Colonic mucosa (tissue), 4 donors: ENCODE measurements at regions not wholly inside any gene's neighbourhood (a gene's known extent, or its start where the extent isn't known, plus 50 kb on each side); places are given as distances from the start of the nearest gene placed in this dataset.

ENCODE experiments used
- DNase-seq: peaks from one replicate; pipeline ENCODE4 v3.0.0-alpha.2; 2020
- H3K27ac ChIP-seq: fragments of 200-600 bp; one replicate; pipeline ENCODE4 v1.8.0; 2021
- H3K27me3 ChIP-seq: fragments of 200-600 bp; one replicate; pipeline ENCODE4 v1.8.0; 2021
- H3K36me3 ChIP-seq: fragments of 200-600 bp; one replicate; pipeline ENCODE4 v1.8.0; 2021
- H3K4me1 ChIP-seq: fragments of 200-600 bp; one replicate; pipeline ENCODE4 v1.8.0; 2021; ENCODE audit warnings: mild to moderate bottlenecking
- H3K4me3 ChIP-seq: fragments of 200-600 bp; one replicate; pipeline ENCODE4 v1.8.0; 2021
- H3K9ac ChIP-seq, 2 donors: one replicate each; pipeline ENCODE4 v1.7.0; 2013; ENCODE audit warnings: control low read depth in 2 of 2, low read depth in 2 of 2, low read length in 2 of 2
- H3K9me3 ChIP-seq: fragments of 200-600 bp; one replicate; pipeline ENCODE4 v1.8.0; 2021
- intact Hi-C: fragments of 100-400 bp; cut with DNase I; formaldehyde crosslinking; loops from one replicate; pipeline ENCODE4 v1.14.1; 2022
- TF ChIP-seq, protein P1 (sequence below): fragments of 200-600 bp; IDR thresholded peaks from one replicate; pipeline ENCODE4 v1.8.0; 2022; ENCODE audit warnings: antibody characterized with exemption, mild to moderate bottlenecking
- donor health status: healthy.
- donor health status: DM: no; HTN: no; CAD: no.
- donor health status: DM: no; HTN: no; CAD: no.

DNA sequence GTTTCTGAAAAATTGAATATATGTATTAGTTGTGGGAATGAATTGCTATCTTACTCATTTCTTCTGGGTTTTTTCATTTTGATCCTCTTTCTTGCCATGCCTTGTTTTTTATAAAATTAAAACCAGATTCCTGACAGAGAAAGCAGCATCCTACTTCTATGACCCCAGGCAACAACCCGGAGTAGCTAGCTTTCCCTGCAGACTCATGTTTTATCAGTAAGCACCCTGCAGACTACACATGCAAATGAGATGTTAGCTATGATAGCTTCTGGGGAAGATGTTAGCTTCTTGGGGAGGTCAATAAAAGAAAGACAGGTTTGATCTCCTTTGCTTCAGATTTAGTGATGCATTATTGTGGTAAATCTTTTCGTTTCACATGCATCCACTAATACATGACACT lies 1598.6 kb downstream of the SLITRK5 start:
- intact Hi-C loops: no loop called here
- Histone ChIP-seq H3K36me3 (no peaks in the 10 kb centered on the region), H3K27ac (no peak overlapping the region), H3K9me3 (no peaks in the 10 kb centered on the region), H3K4me1 (no peaks in the 10 kb centered on the region), H3K27me3 (no peaks in the 10 kb centered on the region), H3K9ac (no peak overlapping the region), H3K4me3 (no peak overlapping the region)
- TF ChIP-seq, protein P1, sequence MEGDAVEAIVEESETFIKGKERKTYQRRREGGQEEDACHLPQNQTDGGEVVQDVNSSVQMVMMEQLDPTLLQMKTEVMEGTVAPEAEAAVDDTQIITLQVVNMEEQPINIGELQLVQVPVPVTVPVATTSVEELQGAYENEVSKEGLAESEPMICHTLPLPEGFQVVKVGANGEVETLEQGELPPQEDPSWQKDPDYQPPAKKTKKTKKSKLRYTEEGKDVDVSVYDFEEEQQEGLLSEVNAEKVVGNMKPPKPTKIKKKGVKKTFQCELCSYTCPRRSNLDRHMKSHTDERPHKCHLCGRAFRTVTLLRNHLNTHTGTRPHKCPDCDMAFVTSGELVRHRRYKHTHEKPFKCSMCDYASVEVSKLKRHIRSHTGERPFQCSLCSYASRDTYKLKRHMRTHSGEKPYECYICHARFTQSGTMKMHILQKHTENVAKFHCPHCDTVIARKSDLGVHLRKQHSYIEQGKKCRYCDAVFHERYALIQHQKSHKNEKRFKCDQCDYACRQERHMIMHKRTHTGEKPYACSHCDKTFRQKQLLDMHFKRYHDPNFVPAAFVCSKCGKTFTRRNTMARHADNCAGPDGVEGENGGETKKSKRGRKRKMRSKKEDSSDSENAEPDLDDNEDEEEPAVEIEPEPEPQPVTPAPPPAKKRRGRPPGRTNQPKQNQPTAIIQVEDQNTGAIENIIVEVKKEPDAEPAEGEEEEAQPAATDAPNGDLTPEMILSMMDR: no peak
- no peak for DNase-seq

DNA sequence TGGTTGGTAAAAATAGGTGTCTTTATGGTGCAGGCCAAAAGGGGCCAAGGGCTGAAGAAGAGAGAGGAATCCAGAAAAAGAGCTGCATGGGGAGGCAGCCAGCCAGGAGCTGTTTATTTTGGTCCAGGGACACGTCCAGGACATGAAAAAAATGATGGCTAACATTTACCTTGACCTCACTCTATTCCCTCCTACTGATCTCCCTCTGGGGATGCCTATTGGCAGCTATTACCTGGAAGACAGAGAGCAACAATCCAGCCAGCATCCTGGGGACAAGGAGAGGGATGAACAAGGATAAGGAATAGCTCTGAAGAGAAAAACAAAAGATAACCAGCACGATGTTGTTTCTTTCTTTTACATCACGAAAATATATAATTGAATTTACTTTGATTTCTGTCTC lies 1599.6 kb downstream of the SLITRK5 start:
- no peak overlapping the region for H3K4me3 ChIP-seq
- TF ChIP-seq, protein P1: no peak
- H3K4me1 ChIP-seq: no peaks in the 10 kb centered on the region
- intact Hi-C loops: no loop called here
- no peaks in the 10 kb centered on the region for H3K36me3 ChIP-seq
- no peak overlapping the region for H3K9ac ChIP-seq
- no peaks in the 10 kb centered on the region for H3K27me3 ChIP-seq
- H3K27ac ChIP-seq: no peak overlapping the region
- no peak for DNase-seq
- no peaks in the 10 kb centered on the region for H3K9me3 ChIP-seq

DNA sequence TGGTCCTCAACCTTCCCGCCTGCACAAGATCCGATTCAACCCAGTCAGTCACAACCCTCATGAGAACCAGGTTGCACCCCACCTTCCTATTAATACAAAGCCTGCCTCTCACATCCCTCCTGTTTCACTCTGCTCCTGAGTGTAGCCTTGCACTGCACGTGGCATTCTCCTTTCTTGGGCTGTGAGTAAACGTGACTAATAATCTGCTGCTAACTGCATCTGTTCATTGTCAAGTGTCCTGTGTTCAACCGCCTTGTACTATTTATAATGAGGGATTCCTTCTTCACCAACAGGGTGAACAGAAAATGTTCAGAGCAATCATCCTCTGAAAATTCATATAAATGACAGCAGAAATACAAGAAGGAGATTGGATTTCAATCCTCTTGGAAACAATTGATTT lies 1608.2 kb downstream of the SLITRK5 start:
- no peaks in the 10 kb centered on the region for H3K36me3 ChIP-seq

DNA sequence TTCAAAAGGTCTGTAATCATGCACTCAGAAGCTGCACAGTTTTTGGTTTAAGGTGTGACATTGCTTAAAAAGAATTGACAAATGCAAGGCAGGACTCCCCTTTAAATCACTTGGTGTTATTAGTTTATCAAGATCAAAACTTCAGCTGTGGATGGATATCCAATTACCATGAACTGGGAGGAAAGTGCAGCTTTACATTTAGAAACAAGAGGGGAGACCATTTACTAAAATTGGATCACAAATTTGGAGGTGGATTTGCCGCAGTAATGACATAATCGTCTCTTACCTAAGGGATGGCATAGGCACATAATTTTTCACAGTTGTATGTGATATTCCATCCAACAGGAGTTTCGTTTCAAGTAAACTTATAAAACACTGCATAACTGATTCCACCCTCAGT lies 1610.2 kb downstream of the SLITRK5 start:
- DNase-seq: no peak
- TF ChIP-seq, protein P1: no peak

More for the DNA sequence above, 1608.2 kb downstream of the SLITRK5 start:
- Histone ChIP-seq H3K27ac (no peak overlapping the region), H3K4me3 (no peak overlapping the region), H3K4me1 (no peaks in the 10 kb centered on the region), H3K9ac (no peak overlapping the region), H3K27me3 (no peaks in the 10 kb centered on the region), H3K9me3 (no peaks in the 10 kb centered on the region)
- DNase-seq: no peak
- intact Hi-C loops: no loop called here
- TF ChIP-seq, protein P1: no peak

DNA sequence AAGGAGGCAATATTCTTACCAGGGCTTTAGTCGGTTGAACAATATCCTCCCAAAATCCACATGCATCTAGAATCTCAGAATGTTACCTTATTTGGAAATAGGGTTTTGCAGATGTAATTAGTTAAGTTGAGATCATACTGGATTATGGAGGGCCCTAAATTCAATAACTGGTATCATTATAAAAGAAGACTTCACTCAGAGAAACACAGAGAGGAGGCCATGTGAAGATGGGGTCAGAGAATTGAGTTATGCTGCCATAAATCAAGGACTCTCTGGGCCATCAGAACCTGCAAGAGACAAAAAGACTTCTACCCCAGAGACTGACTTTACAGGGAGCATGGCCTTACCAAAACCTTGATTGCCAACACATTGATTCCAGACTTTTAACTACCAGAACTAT lies 1611.1 kb downstream of the SLITRK5 start:
- Histone ChIP-seq H3K27me3 (no peaks in the 10 kb centered on the region), H3K9ac (no peak overlapping the region), H3K27ac (no peak overlapping the region), H3K4me1 (no peaks in the 10 kb centered on the region), H3K9me3 (no peaks in the 10 kb centered on the region), H3K36me3 (no peaks in the 10 kb centered on the region), H3K4me3 (no peak overlapping the region)
- DNase-seq: no peak
- intact Hi-C loops: no loop called here
- TF ChIP-seq, protein P1: no peak

More for the DNA sequence above, 1610.2 kb downstream of the SLITRK5 start:
- H3K36me3 ChIP-seq: no peaks in the 10 kb centered on the region
- H3K27me3 ChIP-seq: no peaks in the 10 kb centered on the region
- H3K9ac ChIP-seq: no peak overlapping the region
- H3K4me1 ChIP-seq: no peaks in the 10 kb centered on the region
- no peaks in the 10 kb centered on the region for H3K9me3 ChIP-seq
- no peak overlapping the region for H3K4me3 ChIP-seq
- no peak overlapping the region for H3K27ac ChIP-seq
- intact Hi-C loops: no loop called here

DNA sequence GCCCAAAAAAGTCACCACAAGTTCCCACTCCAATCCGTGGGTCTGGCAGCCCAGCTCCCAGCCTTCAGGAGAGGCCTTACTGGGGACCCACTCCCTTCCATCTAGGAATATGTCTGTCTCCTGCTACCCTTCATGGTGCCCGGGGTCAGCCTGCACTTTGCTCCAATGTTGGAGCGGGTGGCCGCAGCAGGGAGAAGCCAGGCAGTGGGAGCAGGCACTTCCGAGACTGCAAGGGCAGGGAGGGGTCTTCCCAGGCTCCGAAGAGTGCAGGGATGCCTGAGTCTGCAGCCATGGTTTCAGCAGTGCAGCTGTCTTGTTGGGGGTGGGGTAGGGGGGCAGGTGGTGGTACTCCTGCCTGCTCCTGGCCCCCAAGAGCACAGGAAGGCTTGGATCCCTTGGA lies 1616.2 kb downstream of the SLITRK5 start:
- H3K27me3 ChIP-seq: no peaks in the 10 kb centered on the region
- DNase-seq: no peak
- H3K36me3 ChIP-seq: no peaks in the 10 kb centered on the region
- no peaks in the 10 kb centered on the region for H3K9me3 ChIP-seq
- H3K9ac ChIP-seq: no peak overlapping the region
- intact Hi-C loops: no loop called here
- no peaks in the 10 kb centered on the region for H3K4me1 ChIP-seq
- no peak overlapping the region for H3K4me3 ChIP-seq
- TF ChIP-seq, protein P1: no peak
- no peak overlapping the region for H3K27ac ChIP-seq
